ENCODE measurements at regions not wholly inside any gene's neighbourhood (a gene's known extent, or its start where the extent isn't known, plus 50 kb on each side); places are given as distances from the start of the nearest gene placed in this dataset.

DNA sequence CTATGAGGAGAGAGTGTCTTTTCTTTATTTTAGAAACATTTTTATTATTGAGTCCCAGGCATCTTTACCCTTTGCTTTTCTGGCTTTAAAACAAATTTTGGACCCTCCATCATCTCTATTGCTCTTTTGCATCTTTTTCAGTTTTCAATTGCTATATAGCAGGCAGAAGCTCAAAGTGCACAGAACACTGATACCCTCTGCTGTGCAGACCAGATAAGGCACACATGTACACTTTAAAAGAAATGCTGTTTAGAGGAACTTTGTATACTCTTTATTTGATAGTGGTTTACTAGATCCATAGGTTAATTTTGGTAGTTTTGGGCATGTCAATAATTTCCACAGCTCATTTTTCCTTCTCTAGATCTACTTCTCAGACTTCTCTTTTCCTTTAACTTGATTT is 324.2 kb downstream of the SH2D4B start:
- no peak for DNase-seq

GRCh38 chr10:80870282-80870681 is 332.6 kb downstream of the SH2D4B start:
- DNase-seq: no peak

DNA sequence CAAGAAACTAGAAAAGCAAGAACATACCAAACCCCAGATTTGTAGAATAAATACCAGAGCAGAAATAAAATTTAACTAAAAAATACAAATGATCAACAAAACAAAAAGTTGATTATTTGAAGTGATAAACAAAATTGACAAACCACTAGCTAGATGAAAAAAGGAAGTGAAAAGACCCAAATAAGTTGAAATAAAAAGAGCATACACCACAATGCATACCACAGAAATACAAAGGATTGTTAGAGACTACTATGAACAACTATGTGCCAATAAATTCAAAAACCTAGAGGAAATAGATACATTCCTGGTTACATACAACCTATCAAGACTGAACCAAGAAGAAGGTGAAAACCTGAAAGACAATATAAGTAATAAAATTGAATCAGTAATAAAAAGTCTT is 333.4 kb downstream of the SH2D4B start:
- DNase-seq: no peak

GRCh38 chr10:80878330-80878729 is 340.6 kb downstream of the SH2D4B start:
- DNase-seq: no peak

DNA sequence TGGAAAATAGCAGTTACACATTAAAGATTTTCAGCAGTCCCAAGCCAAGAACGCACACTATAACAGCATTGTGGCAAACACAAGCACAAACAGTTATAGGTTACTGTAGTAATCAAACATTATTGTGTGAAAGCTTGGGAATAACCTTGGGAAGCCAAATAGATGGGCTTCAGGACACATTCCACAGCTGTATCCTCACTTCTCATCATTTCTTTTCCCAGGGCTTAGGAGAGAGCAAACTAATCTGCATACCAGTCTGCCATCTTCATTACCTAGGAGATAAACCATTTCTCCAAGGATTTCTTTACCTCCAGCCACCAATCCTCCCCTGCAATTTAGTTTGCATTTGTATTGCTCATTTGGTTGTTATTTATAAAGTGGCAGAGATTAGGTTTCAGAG is 352.4 kb downstream of the SH2D4B start:
- DNase-seq: no peak

DNA sequence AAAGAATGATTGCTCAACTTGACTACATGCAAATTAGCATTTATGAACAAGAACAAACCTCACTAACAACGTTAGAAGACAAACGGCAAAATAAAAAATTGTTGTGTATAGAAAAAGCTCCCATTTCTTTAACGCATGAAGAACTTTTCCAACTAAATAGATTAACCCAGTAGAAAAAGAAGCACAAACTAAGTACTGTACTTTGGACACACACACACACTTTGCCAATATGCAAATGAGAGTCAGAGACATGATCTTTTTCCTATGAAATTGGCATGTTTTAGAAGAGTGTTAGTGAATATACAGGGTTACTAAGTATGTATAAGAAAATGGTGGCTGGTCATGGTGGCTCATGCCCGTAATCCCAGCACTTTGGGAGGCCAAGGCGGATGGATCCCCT is 355.6 kb downstream of the SH2D4B start:
- DNase-seq: no peak

GRCh38 chr10:80894311-80894791 is 356.6 kb downstream of the SH2D4B start:
- DNase-seq: no peak

DNA sequence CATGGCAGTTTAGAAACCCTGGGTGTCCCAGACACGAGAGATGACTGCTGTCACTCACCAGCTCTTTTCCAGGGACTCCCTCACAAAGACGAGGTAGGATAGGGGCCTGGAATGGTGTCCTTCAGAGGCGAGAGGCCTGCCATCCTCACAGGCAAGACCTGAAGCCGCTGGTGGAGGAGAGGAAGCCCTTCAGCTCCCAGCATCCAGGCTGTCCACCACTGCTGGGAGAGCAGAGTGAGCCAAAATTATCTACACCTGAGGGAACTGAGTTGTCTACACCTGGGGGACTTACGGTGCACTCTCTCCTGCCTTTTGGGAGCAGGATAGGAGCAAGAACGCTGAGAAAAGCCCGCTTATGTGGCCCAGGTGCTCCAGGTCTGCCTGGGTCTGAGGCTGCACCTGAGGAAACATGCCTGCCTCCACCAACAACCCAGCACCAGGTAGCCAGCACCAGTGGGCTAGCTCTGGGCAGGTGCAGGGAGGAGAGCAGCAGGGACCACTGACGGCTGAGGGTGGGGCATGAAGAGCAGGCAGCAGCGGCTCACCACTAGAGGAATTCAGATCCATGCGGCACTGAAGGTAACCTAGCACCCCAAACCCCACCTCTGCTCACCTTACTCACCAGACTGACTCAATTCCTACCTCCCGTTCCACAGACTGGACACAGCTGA is 357.2 kb downstream of the SH2D4B start:
- DNase-seq: no peak

DNA sequence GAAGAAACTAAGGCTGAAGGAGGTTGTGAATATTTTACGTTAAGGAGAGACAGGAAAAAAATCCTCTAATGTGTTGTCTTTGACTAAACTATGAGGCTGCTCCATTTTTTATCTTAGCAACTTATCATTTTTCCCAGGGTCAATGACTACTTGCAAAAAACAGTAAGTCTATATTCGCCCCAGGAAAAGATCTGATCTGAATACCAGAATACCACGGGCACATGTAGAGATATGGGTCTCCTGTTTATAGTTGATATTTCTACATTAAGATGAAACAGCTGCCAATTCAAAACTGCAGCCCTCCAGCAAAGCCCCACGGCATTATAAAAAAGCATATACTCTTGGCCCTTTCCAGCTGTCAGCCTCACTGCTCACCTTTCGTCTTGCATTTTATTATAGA is 358.4 kb downstream of the SH2D4B start:
- no peak for DNase-seq

GRCh38 chr10:80896959-80897358 is 359.3 kb downstream of the SH2D4B start:
- DNase-seq: no peak

- DNase-seq: no peak
Measured at GRCh38 chr10:80900661-80901060, 363.0 kb downstream of the SH2D4B start.

- no peak for DNase-seq
Measured at GRCh38 chr10:80908611-80909010, 370.9 kb downstream of the SH2D4B start.

- no peak for DNase-seq
Measured at GRCh38 chr10:80909254-80909653, 371.6 kb downstream of the SH2D4B start.

DNA sequence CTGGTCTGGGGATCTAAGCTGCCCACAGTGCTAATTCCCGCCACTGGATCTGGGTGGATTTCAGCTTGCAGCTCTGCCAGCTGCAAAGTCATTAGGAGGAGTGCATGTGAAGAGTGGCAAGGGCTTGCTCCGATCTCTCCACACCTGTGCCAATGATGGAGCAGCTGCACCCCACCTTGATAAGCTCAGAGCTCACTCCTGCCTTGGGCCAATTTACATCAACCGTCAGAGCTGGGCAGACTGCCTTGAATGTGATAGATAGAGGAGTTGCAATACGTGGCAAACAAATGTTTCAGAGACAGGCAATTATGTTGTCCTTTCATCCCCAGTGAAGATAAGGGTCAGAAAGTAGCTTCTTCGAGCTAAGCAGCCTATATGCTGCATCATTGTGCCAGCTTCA is 379.9 kb downstream of the SH2D4B start:
- DNase-seq: no peak

DNA sequence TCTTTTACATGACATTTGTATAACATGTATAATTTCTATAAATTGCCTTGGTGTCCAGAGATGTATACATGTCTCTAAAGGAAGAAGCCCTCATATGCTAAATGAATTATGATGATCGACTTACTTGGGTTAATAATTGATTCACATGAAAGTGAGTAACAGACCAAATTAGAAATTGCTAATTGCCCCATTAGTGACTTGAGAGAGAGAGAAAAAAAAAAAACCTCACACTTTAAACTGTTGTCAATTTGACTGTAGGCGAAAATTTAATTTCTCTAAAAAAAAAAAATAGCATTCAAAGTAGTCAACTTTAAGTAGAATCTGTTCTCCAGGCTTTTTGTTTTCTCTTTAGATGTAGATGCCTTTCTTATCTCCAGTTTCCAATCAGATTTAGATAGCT is 383.3 kb downstream of the SH2D4B start:
- no peak for DNase-seq

DNA sequence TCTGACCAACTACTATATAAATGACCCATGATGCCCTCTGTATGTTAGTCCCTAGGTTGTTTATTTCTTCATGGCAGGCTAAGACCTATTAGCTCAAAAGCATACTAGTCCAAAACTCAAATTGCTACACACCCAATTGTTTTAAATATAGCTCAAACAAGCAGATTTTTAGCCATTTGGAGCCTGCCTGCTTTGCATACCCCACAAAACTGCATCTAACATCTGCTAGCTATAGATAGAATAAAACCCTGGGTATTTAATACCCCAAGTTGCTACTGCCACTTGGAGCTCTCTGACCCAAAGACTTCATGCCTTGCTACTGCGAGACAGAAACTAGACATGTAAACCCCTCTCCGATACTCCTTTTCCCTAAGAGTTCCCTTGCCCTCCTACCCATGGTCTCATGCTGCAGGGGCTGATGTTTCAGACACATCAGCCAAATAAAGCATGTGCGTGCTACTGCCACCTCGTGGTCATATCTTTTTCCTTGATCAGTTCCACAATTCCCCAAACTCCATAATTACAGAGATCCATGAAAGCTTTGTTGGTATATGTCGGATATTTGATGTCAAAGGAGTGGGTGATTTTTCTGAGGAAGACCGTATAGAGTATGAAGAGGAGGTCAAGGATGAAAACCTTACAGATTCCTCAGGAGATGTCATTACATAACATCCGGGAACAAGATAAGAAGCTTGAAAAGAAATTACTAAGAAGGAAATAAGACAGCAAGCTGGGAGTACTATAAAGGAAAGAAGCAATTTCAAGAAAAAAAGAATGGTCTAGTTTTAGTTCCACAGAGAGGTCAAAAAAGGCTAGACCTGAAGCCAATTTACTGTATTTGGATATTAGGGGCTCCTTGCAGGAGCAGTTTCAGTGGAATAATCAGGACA is 386.6 kb downstream of the SH2D4B start:
- peak; percentile 5 for DNase-seq

GRCh38 chr10:80927419-80928078 is 389.8 kb downstream of the SH2D4B start:
- DNase-seq: no peak

- DNase-seq: no peak
Measured at GRCh38 chr10:80938903-80939302, 401.2 kb downstream of the SH2D4B start.

DNA sequence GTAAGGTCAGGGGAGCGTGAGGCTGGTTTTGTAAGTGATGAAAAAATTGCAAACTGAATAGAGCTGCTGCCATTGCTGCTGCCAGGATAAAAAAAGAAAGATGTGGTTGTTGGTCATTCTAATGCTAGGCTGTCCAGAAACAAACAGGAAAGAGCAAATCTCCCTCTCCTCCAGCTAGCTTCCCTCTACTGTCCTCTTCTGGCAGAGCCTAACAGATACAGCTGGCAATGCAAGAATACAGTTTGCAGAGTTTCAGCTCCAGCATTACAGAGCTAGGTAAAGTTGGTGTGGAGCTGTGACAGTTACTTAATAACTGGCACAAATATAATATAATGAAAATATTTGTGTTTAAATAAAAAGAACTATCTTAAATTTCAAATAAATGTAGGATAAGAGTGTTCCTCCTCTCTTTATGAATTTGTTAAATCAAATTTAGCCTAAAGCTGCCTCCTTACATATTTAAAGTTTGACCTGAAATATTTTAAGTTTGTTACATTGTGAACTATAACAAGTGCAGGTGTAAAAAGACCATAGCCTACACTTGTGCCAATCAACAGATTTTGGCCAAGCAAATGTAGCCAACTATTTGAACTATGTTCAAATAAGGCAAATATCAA is 407.7 kb downstream of the SH2D4B start:
- no peak for DNase-seq

- no peak for DNase-seq
Measured at GRCh38 chr10:80946073-80946472, 408.4 kb downstream of the SH2D4B start.

DNA sequence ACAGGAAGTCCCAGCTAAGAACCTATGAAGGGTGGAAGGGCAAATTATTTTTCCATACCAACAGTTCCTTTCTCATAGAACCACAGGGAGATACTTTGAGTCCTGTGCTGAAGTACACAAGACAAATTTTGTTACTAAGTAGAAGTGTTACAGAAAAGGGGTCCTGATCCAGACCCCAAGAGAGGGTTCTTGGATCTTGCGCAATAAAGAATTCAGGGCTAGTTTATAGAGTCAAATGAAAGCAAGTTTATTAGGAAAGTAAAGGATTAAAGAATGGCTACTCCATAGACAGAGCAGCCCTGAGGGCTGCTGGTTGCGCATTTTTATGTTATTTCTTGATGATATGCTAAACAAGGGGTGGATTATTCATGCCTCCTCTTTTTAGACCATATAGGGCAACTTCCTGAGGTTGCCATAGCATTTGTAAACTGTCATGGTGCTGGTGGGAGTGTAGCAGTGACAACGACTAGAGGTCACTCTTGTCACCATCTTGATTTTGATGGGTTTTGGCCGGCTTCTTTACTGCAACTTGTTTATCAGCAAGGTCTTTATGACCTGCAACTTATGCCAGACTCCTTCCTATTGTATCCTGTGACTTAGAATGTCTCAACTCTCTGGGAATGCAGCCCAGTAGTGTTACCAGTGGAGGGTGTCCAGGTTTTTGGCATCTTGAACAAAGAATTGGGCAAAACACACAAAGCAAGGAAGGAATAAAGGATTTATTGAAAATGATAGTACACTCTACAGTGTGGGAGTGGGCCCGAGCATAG is 409.4 kb downstream of the SH2D4B start:
- no peak for DNase-seq

DNA sequence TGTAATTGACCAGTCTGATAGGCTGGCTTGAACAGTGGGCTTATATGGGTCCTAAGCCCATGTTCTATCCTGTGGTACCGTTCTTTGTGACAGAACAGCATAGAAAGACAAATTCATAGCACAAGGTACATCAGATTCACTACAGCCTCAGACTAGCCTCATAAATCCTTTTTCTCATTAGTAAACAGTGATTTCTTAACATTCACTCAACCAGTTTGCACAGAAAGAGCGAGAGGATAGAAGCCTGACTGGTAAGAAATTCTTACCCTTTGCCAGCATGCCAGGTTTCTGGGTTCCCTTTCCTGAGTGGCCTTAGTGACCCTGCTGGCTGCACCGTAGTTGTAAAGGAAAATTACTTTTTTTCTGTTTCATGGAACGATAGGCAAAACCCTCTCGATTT is 412.1 kb downstream of the SH2D4B start:
- no peak for DNase-seq

- no peak for DNase-seq
Measured at GRCh38 chr10:80952436-80952835, 414.7 kb downstream of the SH2D4B start.

All from activated CD4-positive, alpha-beta T cell treated with anti-CD3 and anti-CD28 coated beads, Interleukin-2, amount 50 U/mL, for 1 hour (primary cell).